ENCODE measurements at regions not wholly inside any gene's neighbourhood (a gene's known extent, or its start where the extent isn't known, plus 50 kb on each side); places are given as distances from the start of the nearest gene placed in this dataset.

- no peak for TF ChIP-seq CTCF (IDR thresholded peaks at IDR 0.05; ENCODE audit: poor library complexity, severe bottlenecking)
- TF ChIP-seq SMC3 (conservative IDR thresholded peaks at IDR 0.05; ENCODE audit: poor library complexity): no peak
- TF ChIP-seq TAF1 (IDR thresholded peaks at IDR 0.05; ENCODE audit: low read depth): no peak
- TF ChIP-seq, protein P1, sequence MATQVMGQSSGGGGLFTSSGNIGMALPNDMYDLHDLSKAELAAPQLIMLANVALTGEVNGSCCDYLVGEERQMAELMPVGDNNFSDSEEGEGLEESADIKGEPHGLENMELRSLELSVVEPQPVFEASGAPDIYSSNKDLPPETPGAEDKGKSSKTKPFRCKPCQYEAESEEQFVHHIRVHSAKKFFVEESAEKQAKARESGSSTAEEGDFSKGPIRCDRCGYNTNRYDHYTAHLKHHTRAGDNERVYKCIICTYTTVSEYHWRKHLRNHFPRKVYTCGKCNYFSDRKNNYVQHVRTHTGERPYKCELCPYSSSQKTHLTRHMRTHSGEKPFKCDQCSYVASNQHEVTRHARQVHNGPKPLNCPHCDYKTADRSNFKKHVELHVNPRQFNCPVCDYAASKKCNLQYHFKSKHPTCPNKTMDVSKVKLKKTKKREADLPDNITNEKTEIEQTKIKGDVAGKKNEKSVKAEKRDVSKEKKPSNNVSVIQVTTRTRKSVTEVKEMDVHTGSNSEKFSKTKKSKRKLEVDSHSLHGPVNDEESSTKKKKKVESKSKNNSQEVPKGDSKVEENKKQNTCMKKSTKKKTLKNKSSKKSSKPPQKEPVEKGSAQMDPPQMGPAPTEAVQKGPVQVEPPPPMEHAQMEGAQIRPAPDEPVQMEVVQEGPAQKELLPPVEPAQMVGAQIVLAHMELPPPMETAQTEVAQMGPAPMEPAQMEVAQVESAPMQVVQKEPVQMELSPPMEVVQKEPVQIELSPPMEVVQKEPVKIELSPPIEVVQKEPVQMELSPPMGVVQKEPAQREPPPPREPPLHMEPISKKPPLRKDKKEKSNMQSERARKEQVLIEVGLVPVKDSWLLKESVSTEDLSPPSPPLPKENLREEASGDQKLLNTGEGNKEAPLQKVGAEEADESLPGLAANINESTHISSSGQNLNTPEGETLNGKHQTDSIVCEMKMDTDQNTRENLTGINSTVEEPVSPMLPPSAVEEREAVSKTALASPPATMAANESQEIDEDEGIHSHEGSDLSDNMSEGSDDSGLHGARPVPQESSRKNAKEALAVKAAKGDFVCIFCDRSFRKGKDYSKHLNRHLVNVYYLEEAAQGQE (IDR thresholded peaks at IDR 0.05; ENCODE audit: borderline replicate concordance): no peak
Observed at GRCh38 chr5:2471152-2471879, 280.2 kb downstream of the IRX2 start.

Data from neural cell (in vitro differentiated cells).